ENCODE measurements at regions not wholly inside any gene's neighbourhood (a gene's known extent, or its start where the extent isn't known, plus 50 kb on each side); places are given as distances from the start of the nearest gene placed in this dataset.

DNA sequence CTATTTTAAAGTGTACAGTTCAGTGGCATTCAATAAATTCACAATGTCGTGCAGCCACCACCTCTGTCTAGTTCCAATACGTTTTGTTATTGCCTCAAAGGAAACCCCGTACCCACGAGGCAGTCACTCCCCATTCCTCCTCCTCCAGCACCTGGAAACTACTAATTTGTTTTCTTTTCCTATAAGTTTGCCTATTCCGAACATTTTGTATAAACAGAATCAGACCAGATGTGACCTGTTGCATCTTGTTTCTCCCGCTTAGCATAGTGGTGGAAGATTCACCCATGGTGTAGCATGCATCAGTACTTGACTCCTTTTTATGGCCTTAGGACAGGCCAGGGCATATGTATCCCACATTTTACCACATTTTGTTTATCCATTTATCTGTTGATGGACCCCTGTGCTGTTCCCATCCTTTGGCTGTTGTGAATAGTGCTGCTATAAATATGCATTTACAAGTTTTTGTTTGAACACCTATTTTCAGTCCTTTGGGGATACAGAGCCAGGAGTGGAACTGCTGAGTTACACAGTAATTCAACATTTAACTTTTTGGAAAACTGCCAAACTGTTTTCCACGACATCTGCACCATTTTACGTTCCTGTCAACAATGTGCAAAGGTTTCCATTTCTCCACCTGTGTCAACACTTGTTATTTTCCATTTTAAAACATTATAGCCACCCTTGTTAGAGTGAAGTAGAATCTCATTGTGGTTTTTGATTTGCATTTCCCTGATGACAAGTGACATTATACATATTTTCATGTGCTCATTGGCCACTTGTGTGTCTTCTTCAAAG lies 57.8 kb upstream of the STX18 start:
- no peak for TF ChIP-seq SUZ12 (IDR thresholded peaks at IDR 0.05; ENCODE audit: extremely low read depth, insufficient read depth, insufficient read length)
- no peak for TF ChIP-seq ZNF274 (IDR thresholded peaks at IDR 0.05; ENCODE audit: low read depth, low read length)
- TF ChIP-seq YY1 (IDR thresholded peaks at IDR 0.05; ENCODE audit: insufficient read depth, insufficient read length) = no peak
- Histone ChIP-seq H3K4me1 (ENCODE audit: insufficient read depth, insufficient read length) (no peaks in the 10 kb centered on the region), H3K9me3 (ENCODE audit: insufficient read depth, low read length) (peaks cover 18% of the 10 kb centered on the region; the same call in 1 of the 2 replicates), H3K27me3 (ENCODE audit: insufficient read depth, insufficient read length) (no peaks in the 10 kb centered on the region), H3K9ac (ENCODE audit: insufficient read length, low read depth) (no peak overlapping the region), H3K36me3 (ENCODE audit: insufficient read depth, insufficient read length, low read length) (peaks cover 5% of the 10 kb centered on the region), H3K4me3 (ENCODE audit: insufficient read length, low read depth) (no peak overlapping the region)
- no peak for DNase-seq (ENCODE audit: low read depth, low spot score)

DNA sequence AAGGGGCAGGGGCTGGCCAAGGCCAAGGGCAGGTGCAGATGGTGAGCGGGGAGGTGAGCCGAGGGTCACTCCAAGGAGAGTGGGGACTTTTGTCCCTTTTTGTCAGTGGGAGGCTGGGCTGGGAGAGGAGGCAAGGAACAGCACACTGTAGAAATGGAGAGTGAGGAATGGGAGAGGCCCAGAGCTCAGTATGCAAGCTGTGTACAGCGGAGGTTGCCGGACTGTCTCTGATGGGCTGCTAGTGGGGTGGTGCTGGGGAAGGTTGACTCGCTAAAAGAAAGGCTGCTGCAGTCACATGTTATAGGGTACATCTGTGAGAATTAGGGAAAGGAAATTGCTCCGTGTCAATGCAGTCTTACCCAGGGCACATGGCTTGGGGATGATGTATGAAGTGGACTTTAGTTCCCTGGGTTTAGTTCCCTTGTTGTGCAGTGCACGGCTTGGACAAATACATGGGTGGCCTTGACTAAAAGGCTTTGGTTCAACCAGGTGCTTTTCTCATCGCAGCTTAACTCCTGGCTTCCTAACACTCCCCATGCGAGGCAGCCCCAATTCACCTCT lies 57.1 kb upstream of the STX18 start:
- H3K9me3 ChIP-seq (ENCODE audit: insufficient read depth, low read length) = peaks cover 26% of the 10 kb centered on the region; the same call in 1 of the 2 replicates
- peaks cover 5% of the 10 kb centered on the region for H3K36me3 ChIP-seq (ENCODE audit: insufficient read depth, insufficient read length, low read length)
- H3K27me3 ChIP-seq (ENCODE audit: insufficient read depth, insufficient read length) = no peaks in the 10 kb centered on the region
- no peak for DNase-seq (ENCODE audit: low read depth, low spot score)
- TF ChIP-seq SUZ12 (IDR thresholded peaks at IDR 0.05; ENCODE audit: extremely low read depth, insufficient read depth, insufficient read length) = no peak
- TF ChIP-seq ZNF274 (IDR thresholded peaks at IDR 0.05; ENCODE audit: low read depth, low read length) = no peak
- no peak for TF ChIP-seq YY1 (IDR thresholded peaks at IDR 0.05; ENCODE audit: insufficient read depth, insufficient read length)
- no peak overlapping the region for H3K4me3 ChIP-seq (ENCODE audit: insufficient read length, low read depth)
- no peak overlapping the region for H3K9ac ChIP-seq (ENCODE audit: insufficient read length, low read depth)
- no peaks in the 10 kb centered on the region for H3K4me1 ChIP-seq (ENCODE audit: insufficient read depth, insufficient read length)

DNA sequence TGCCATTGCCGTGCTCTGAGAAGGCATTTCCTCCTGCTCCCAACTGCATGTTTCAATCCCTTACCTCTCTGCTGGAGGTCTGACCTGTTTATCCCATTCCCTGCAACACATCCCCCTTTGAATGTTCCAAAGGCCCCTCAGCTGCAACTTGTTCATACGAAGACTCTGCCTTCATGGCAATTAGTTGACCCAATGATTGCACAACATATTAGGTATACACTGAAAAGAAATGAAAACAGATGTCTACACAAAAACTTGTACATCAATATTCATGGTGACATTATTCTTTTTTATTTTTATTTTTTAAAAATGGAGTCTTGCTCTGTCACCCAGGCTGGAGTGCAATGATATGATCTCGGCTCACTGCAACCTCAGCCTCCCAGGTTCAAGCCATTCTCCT lies 54.9 kb upstream of the STX18 start:
- TF ChIP-seq ZNF274 (IDR thresholded peaks at IDR 0.05; ENCODE audit: low read depth, low read length) (no peak), SUZ12 (IDR thresholded peaks at IDR 0.05; ENCODE audit: extremely low read depth, insufficient read depth, insufficient read length) (no peak), YY1 (IDR thresholded peaks at IDR 0.05; ENCODE audit: insufficient read depth, insufficient read length) (no peak)
- no peak for DNase-seq (ENCODE audit: low read depth, low spot score)
- Histone ChIP-seq H3K27me3 (ENCODE audit: insufficient read depth, insufficient read length) (no peaks in the 10 kb centered on the region), H3K9me3 (ENCODE audit: insufficient read depth, low read length) (peaks cover 48% of the 10 kb centered on the region; the same call in 1 of the 2 replicates), H3K36me3 (ENCODE audit: insufficient read depth, insufficient read length, low read length) (peaks cover 5% of the 10 kb centered on the region), H3K4me3 (ENCODE audit: insufficient read length, low read depth) (no peak overlapping the region), H3K9ac (ENCODE audit: insufficient read length, low read depth) (no peak overlapping the region), H3K4me1 (ENCODE audit: insufficient read depth, insufficient read length) (no peaks in the 10 kb centered on the region)

DNA sequence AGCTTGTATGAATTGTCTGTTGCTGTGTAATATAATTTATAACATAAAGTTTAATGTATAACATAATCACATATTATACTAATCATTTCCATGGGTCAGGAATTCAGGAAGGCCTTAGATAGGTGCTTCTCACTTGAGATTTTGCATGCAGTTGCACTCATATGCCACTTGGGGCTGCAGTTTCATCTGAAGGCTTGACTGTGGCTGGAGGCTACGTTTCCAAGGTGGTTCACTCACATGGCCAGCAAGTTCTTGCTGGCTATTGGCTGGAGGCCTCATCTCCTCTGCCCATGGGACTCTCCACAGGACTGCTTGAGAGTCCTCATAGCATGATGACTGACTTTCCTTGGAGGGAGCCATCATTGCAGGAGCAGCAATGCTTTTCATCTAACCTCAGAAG lies 53.4 kb upstream of the STX18 start:
- Histone ChIP-seq H3K27me3 (ENCODE audit: insufficient read depth, insufficient read length) (no peaks in the 10 kb centered on the region), H3K36me3 (ENCODE audit: insufficient read depth, insufficient read length, low read length) (peaks cover 5% of the 10 kb centered on the region), H3K4me3 (ENCODE audit: insufficient read length, low read depth) (no peak overlapping the region), H3K9ac (ENCODE audit: insufficient read length, low read depth) (no peak overlapping the region), H3K4me1 (ENCODE audit: insufficient read depth, insufficient read length) (no peaks in the 10 kb centered on the region), H3K9me3 (ENCODE audit: insufficient read depth, low read length) (peaks cover 52% of the 10 kb centered on the region; the same call in 1 of the 2 replicates)
- DNase-seq (ENCODE audit: low read depth, low spot score) = no peak
- no peak for TF ChIP-seq ZNF274 (IDR thresholded peaks at IDR 0.05; ENCODE audit: low read depth, low read length)
- TF ChIP-seq YY1 (IDR thresholded peaks at IDR 0.05; ENCODE audit: insufficient read depth, insufficient read length) = no peak
- no peak for TF ChIP-seq SUZ12 (IDR thresholded peaks at IDR 0.05; ENCODE audit: extremely low read depth, insufficient read depth, insufficient read length)

DNA sequence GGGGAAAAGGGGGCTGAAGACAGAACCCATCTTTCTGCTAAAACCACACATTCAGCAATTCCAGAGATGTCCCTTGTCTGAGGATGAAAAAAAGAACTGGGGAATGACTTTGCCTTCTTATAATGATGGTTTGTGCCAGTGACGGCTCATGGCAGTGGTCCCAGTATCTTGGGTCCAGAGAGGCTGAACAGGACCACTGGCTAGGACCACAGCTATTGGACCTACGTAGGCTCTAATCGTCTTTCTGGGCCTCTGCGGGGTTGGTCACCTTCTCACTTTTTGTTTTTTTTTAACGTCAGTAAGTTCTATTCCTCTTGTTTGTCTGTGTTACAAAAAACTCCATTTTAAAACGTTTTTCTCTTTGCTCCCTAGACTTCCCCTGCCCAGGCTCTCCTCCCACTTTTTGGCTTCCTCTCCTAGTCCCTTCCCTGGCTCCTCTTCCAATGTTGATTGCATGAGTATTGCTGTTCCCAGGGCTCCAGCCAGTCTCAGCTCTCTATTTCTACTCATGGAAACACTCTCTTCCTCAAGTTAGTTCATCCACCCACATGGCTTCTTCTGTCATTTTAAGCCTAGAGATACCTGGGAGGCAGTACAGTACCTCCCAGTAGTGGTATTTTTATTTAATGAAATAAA lies 52.6 kb upstream of the STX18 start:
- Histone ChIP-seq H3K27me3 (ENCODE audit: insufficient read depth, insufficient read length) (no peaks in the 10 kb centered on the region), H3K4me1 (ENCODE audit: insufficient read depth, insufficient read length) (no peaks in the 10 kb centered on the region), H3K4me3 (ENCODE audit: insufficient read length, low read depth) (no peak overlapping the region), H3K9ac (ENCODE audit: insufficient read length, low read depth) (no peak overlapping the region), H3K9me3 (ENCODE audit: insufficient read depth, low read length) (peaks cover 52% of the 10 kb centered on the region; the same call in 1 of the 2 replicates), H3K36me3 (ENCODE audit: insufficient read depth, insufficient read length, low read length) (peaks cover 5% of the 10 kb centered on the region)
- TF ChIP-seq SUZ12 (IDR thresholded peaks at IDR 0.05; ENCODE audit: extremely low read depth, insufficient read depth, insufficient read length) (no peak), ZNF274 (IDR thresholded peaks at IDR 0.05; ENCODE audit: low read depth, low read length) (no peak), YY1 (IDR thresholded peaks at IDR 0.05; ENCODE audit: insufficient read depth, insufficient read length) (no peak)
- no peak for DNase-seq (ENCODE audit: low read depth, low spot score)

DNA sequence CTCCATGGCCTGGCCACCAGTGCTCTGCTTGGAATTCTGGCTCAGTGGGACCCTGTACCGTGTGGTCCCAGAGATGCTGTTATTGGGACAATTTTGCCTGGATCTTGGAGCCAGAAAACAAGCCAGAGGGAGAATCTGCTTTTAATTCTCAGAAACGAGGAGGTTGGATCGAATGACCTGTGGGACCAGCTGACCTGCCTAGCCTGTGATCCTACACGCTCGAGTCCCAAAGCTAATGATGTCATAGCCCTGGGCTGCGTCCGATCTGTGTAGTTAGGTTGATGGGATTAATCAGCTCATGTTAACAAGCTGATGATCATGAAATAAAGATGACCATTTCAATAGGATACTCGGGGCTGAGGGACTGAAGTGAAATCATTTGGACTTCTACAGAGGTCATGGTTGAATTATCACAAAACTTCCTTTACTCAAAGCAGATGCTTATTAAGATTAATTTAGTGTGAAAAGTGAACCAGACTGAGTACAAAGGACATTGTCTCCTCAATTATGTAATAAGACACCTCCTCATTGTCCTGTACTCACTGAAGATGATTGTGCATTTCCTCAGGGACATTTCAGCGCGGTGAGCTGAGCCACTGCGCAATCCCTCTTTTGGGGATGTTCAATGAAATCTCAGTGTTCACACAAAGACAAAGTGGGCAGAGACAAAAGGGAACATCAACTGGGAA lies 51.9 kb upstream of the STX18 start:
- no peak for DNase-seq (ENCODE audit: low read depth, low spot score)
- H3K4me3 ChIP-seq (ENCODE audit: insufficient read length, low read depth) = no peak overlapping the region

More for the DNA sequence above, 51.9 kb upstream of the STX18 start:
- Histone ChIP-seq H3K27me3 (ENCODE audit: insufficient read depth, insufficient read length) (no peaks in the 10 kb centered on the region), H3K4me1 (ENCODE audit: insufficient read depth, insufficient read length) (no peaks in the 10 kb centered on the region), H3K9ac (ENCODE audit: insufficient read length, low read depth) (no peak overlapping the region), H3K36me3 (ENCODE audit: insufficient read depth, insufficient read length, low read length) (peaks cover 5% of the 10 kb centered on the region), H3K9me3 (ENCODE audit: insufficient read depth, low read length) (peaks cover 52% of the 10 kb centered on the region; the same call in 1 of the 2 replicates)
- TF ChIP-seq SUZ12 (IDR thresholded peaks at IDR 0.05; ENCODE audit: extremely low read depth, insufficient read depth, insufficient read length) (no peak), ZNF274 (IDR thresholded peaks at IDR 0.05; ENCODE audit: low read depth, low read length) (no peak), YY1 (IDR thresholded peaks at IDR 0.05; ENCODE audit: insufficient read depth, insufficient read length) (no peak)
